Activated CD4-positive, alpha-beta memory T cell treated with anti-CD3 and anti-CD28 coated beads, Interleukin-2, amount 10 ng/mL, durations not matched to agents 7 days and 5 days (primary cell): ENCODE measurements at regions not wholly inside any gene's neighbourhood (a gene's known extent, or its start where the extent isn't known, plus 50 kb on each side); places are given as distances from the start of the nearest gene placed in this dataset.

ENCODE experiments used
- CTCF ChIA-PET: fragments of 350-600 bp; sonication (Branson Sonifier 250); formaldehyde crosslinking; loops from one replicate; lab custom pipeline; 2021; ENCODE audit warnings: antibody characterized with exemption, inconsistent platforms; lab: Charles Lee
- POLR2A ChIA-PET: fragments of 350-600 bp; sonication (Branson Sonifier 250); formaldehyde crosslinking; loops from one replicate; lab custom pipeline; 2021; ENCODE audit warnings: antibody characterized with exemption; lab: Charles Lee
- DNase-seq: peaks from one replicate; pipeline ENCODE4 v3.0.0-alpha.2; 2020
- H3K27ac Mint-ChIP-seq: one replicate; pipeline ENCODE4 v1.8.0; 2021; ENCODE audit warnings: mild to moderate bottlenecking, mixed read lengths
- H3K27me3 Mint-ChIP-seq: one replicate; pipeline ENCODE4 v1.8.0; 2021; ENCODE audit warnings: mixed read lengths
- H3K36me3 Mint-ChIP-seq: one replicate; pipeline ENCODE4 v1.8.0; 2021; ENCODE audit warnings: low read depth, mixed read lengths
- H3K4me1 Mint-ChIP-seq: one replicate; pipeline ENCODE4 v1.8.0; 2021; ENCODE audit warnings: mixed read lengths
- H3K4me3 Mint-ChIP-seq: one replicate; pipeline ENCODE4 v1.8.0; 2021; ENCODE audit warnings: mild to moderate bottlenecking, mixed read lengths
- H3K9me3 Mint-ChIP-seq: one replicate; pipeline ENCODE4 v1.8.0; 2021; ENCODE audit warnings: mixed read lengths

DNA sequence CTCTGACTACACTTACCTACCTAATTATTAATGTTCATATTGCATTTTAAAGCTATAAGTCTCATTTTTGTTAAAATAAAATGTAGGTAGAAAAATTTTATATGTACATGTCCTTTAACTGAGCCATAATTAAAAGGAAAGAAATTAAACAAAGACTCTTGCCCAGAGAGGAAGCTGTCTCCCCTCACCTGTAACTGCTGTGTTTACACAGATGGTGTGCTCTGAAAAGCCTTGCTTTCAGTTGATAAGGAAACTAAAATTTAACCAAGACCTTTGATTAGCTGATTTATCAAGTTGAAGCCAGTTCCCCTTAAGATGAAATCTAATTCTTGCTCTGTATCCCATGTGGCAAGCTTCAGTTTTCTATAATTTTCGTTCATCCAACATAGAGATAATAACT lies 213.5 kb downstream of the LYPLAL1 start:
- ChIA-PET CTCF (no interaction called here), POLR2A (no interaction called here)
- Mint-ChIP-seq H3K4me3 (no peak overlapping the region), H3K27ac (no peak overlapping the region), H3K4me1 (peaks cover 6% of the 10 kb centered on the region), H3K27me3 (peaks cover 6% of the 10 kb centered on the region), H3K36me3 (no peaks in the 10 kb centered on the region), H3K9me3 (no peaks in the 10 kb centered on the region)
- no peak for DNase-seq

GRCh38 chr1:219385787-219386427 lies 212.2 kb downstream of the LYPLAL1 start:
- H3K9me3 Mint-ChIP-seq: no peaks in the 10 kb centered on the region
- no peak overlapping the region for H3K4me3 Mint-ChIP-seq
- H3K27ac Mint-ChIP-seq: no peak overlapping the region
- CTCF ChIA-PET: interaction anchor here (1.5 kb wide), 1 partner anchor 1057 kb away, joined by 4 read pairs; no protein-coding TSS in a partner anchor
- peaks cover 6% of the 10 kb centered on the region for H3K27me3 Mint-ChIP-seq
- DNase-seq: no peak
- no peaks in the 10 kb centered on the region for H3K4me1 Mint-ChIP-seq
- H3K36me3 Mint-ChIP-seq: no peaks in the 10 kb centered on the region
- POLR2A ChIA-PET: no interaction called here

GRCh38 chr1:219383281-219383680 lies 209.6 kb downstream of the LYPLAL1 start:
- H3K36me3 Mint-ChIP-seq: no peaks in the 10 kb centered on the region
- no peak for DNase-seq
- peaks cover 2% of the 10 kb centered on the region for H3K27me3 Mint-ChIP-seq
- no peaks in the 10 kb centered on the region for H3K9me3 Mint-ChIP-seq
- no peaks in the 10 kb centered on the region for H3K4me1 Mint-ChIP-seq
- no peak overlapping the region for H3K4me3 Mint-ChIP-seq
- ChIA-PET CTCF (no interaction called here), POLR2A (no interaction called here)
- no peak overlapping the region for H3K27ac Mint-ChIP-seq

DNA sequence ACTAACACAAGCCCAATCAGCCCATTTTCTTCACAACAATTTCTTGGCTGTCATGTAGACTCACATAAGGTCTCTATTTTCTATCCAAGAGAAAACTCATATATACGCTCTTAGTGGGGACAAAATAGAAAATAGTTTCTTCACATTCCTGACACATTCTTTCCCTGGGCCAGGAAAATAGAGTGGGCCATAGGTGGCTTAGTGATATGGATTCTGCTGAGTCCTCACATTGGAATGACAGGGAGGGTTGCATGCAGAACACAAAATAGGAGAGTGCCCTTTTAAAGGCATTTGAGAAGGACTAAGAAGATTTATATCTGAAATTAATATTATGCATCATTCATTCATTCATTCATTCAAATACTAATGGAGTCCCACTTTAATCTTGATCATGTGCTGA lies 207.7 kb downstream of the LYPLAL1 start:
- ChIA-PET POLR2A (no interaction called here), CTCF (interaction anchor here (1.6 kb wide), 1 partner anchor 25 kb away, joined by 3 read pairs; no protein-coding TSS in a partner anchor)
- H3K36me3 Mint-ChIP-seq: no peaks in the 10 kb centered on the region
- no peaks in the 10 kb centered on the region for H3K9me3 Mint-ChIP-seq
- no peak overlapping the region for H3K4me3 Mint-ChIP-seq
- peaks cover 5% of the 10 kb centered on the region for H3K27me3 Mint-ChIP-seq
- H3K4me1 Mint-ChIP-seq: no peaks in the 10 kb centered on the region
- DNase-seq: no peak
- H3K27ac Mint-ChIP-seq: no peak overlapping the region

- no peaks in the 10 kb centered on the region for H3K4me1 Mint-ChIP-seq
- no peak for DNase-seq
- no peak overlapping the region for H3K27ac Mint-ChIP-seq
- ChIA-PET CTCF (no interaction called here), POLR2A (no interaction called here)
- peaks cover 5% of the 10 kb centered on the region for H3K27me3 Mint-ChIP-seq
- H3K4me3 Mint-ChIP-seq: no peak overlapping the region
- no peaks in the 10 kb centered on the region for H3K36me3 Mint-ChIP-seq
- H3K9me3 Mint-ChIP-seq: no peaks in the 10 kb centered on the region
Measured at GRCh38 chr1:219380463-219380862, 206.8 kb downstream of the LYPLAL1 start.

GRCh38 chr1:219379691-219380090 lies 206.0 kb downstream of the LYPLAL1 start:
- DNase-seq: no peak
- Mint-ChIP-seq H3K9me3 (no peaks in the 10 kb centered on the region), H3K27ac (no peak overlapping the region), H3K4me1 (no peaks in the 10 kb centered on the region), H3K4me3 (no peak overlapping the region), H3K27me3 (peaks cover 5% of the 10 kb centered on the region), H3K36me3 (no peaks in the 10 kb centered on the region)
- ChIA-PET CTCF (no interaction called here), POLR2A (no interaction called here)

- Mint-ChIP-seq H3K27ac (no peak overlapping the region), H3K4me3 (no peak overlapping the region), H3K4me1 (no peaks in the 10 kb centered on the region), H3K9me3 (no peaks in the 10 kb centered on the region), H3K27me3 (peaks cover 5% of the 10 kb centered on the region), H3K36me3 (no peaks in the 10 kb centered on the region)
- no peak for DNase-seq
- ChIA-PET CTCF (no interaction called here), POLR2A (no interaction called here)
Measured at GRCh38 chr1:219374636-219375035, 201.0 kb downstream of the LYPLAL1 start.

DNA sequence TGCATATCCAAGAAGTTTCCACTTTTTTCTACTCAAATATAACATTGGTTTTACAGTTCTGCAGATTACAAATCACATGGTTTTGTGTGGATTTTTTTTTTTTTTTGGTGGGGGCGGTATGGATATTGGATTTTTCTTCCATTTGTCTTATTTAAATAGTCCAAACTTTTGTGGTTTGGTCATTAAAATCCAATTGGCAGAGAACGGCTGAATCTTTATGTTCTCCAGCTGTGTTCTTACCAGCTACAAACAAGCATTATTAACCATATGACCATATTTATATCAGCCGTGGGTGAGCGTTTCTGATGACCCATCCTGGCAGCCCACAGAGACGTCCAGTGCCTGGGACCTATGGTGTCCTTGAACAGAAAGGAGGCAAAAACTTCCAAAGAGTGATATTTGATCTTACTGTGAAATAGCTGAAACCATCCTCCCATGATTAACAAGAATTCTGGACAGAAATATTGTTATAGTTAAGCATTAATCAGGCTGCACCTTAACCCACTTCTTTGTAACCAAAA lies 200.4 kb downstream of the LYPLAL1 start:
- H3K36me3 Mint-ChIP-seq: no peaks in the 10 kb centered on the region
- no peak overlapping the region for H3K4me3 Mint-ChIP-seq
- H3K9me3 Mint-ChIP-seq: no peaks in the 10 kb centered on the region
- ChIA-PET CTCF (no interaction called here), POLR2A (no interaction called here)
- peaks cover 5% of the 10 kb centered on the region for H3K27me3 Mint-ChIP-seq
- no peak for DNase-seq
- H3K4me1 Mint-ChIP-seq: no peaks in the 10 kb centered on the region
- H3K27ac Mint-ChIP-seq: no peak overlapping the region

DNA sequence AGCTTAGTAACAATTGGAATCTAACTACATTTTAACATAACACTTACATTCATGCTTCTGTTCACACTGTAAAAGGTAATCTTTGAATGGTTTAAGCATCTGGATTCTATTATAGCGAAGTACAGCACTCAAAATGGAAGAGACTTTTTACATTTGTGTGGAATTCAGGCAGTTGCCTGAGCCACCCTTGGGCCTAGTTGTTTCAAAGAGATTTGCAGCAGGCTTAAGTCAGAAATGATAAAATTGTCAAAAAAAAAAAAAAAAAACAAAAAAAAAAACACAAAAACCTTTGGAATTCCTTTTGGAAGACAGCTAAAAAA lies 199.9 kb downstream of the LYPLAL1 start:
- ChIA-PET POLR2A (no interaction called here), CTCF (no interaction called here)
- H3K36me3 Mint-ChIP-seq: no peaks in the 10 kb centered on the region
- H3K4me1 Mint-ChIP-seq: no peaks in the 10 kb centered on the region
- no peaks in the 10 kb centered on the region for H3K9me3 Mint-ChIP-seq
- peaks cover 5% of the 10 kb centered on the region for H3K27me3 Mint-ChIP-seq
- H3K4me3 Mint-ChIP-seq: no peak overlapping the region
- H3K27ac Mint-ChIP-seq: no peak overlapping the region
- DNase-seq: no peak

DNA sequence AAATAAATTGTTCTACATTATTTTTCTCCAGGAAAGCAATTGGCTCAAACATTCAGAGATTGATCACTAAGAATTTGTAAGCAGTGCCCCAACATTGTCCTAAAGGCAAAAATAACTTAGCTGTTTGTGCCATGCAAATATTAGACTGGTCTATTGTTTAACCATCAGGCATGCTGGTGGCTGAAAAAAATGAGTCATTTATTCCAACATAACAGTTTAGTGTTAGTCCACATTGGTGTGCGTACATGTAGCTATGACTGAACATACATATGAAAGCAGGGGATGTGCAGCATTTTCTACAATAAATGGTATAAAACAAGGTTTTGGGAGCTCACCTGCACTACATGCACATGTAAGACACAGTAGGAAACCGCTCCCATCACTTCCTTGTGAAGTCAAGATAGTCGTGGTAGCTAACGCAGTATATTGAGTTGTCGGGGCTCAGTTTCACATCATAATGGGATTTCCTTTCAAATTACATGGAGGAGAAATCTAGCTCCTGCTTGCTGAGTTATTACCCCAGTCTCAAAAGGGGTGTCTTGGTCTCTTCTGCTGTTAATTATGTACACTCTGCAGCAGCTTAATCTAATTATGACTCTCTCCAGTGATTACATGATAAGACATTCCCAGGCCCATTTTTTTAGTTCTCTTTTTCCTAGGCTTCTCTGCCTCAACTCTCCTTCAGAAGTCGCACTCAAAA lies 199.4 kb downstream of the LYPLAL1 start:
- no peak overlapping the region for H3K4me3 Mint-ChIP-seq
- no peaks in the 10 kb centered on the region for H3K9me3 Mint-ChIP-seq
- no peaks in the 10 kb centered on the region for H3K36me3 Mint-ChIP-seq
- POLR2A ChIA-PET: no interaction called here
- no peak overlapping the region for H3K27ac Mint-ChIP-seq
- H3K4me1 Mint-ChIP-seq: no peaks in the 10 kb centered on the region
- no peak for DNase-seq
- CTCF ChIA-PET: no interaction called here
- H3K27me3 Mint-ChIP-seq: peaks cover 5% of the 10 kb centered on the region

GRCh38 chr1:219371471-219371870 lies 197.8 kb downstream of the LYPLAL1 start:
- no peak overlapping the region for H3K4me3 Mint-ChIP-seq
- POLR2A ChIA-PET: no interaction called here
- no peaks in the 10 kb centered on the region for H3K27me3 Mint-ChIP-seq
- no peaks in the 10 kb centered on the region for H3K9me3 Mint-ChIP-seq
- no peak for DNase-seq
- CTCF ChIA-PET: no interaction called here
- H3K4me1 Mint-ChIP-seq: no peaks in the 10 kb centered on the region
- no peaks in the 10 kb centered on the region for H3K36me3 Mint-ChIP-seq
- H3K27ac Mint-ChIP-seq: no peak overlapping the region

DNA sequence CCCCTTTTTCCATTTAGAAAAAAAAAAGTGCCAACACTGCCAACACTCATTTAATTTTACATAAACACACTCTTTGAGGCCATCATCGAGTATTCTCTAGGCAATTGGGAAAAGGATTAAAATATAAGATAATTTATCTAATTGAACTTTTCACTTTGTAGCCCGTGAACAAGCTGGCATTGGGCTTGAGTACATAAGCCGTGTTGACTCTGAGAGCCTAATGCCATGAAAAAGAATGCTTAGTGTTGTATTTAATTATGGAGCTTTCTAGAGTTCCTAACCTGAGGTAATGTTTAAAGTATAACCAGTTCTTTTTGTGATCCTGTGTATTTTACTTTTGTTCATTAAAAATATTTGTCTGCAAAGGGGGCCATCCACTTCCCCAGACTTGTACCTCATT lies 193.8 kb downstream of the LYPLAL1 start:
- POLR2A ChIA-PET: no interaction called here
- CTCF ChIA-PET: no interaction called here
- H3K27me3 Mint-ChIP-seq: no peaks in the 10 kb centered on the region
- H3K4me1 Mint-ChIP-seq: no peaks in the 10 kb centered on the region
- no peak overlapping the region for H3K27ac Mint-ChIP-seq
- no peak for DNase-seq
- no peaks in the 10 kb centered on the region for H3K36me3 Mint-ChIP-seq
- no peak overlapping the region for H3K4me3 Mint-ChIP-seq
- no peaks in the 10 kb centered on the region for H3K9me3 Mint-ChIP-seq

GRCh38 chr1:219365451-219365850 lies 191.8 kb downstream of the LYPLAL1 start:
- Mint-ChIP-seq H3K27me3 (no peaks in the 10 kb centered on the region), H3K4me1 (no peaks in the 10 kb centered on the region), H3K27ac (no peak overlapping the region), H3K9me3 (no peaks in the 10 kb centered on the region), H3K36me3 (no peaks in the 10 kb centered on the region), H3K4me3 (no peak overlapping the region)
- DNase-seq: no peak
- ChIA-PET POLR2A (no interaction called here), CTCF (no interaction called here)

DNA sequence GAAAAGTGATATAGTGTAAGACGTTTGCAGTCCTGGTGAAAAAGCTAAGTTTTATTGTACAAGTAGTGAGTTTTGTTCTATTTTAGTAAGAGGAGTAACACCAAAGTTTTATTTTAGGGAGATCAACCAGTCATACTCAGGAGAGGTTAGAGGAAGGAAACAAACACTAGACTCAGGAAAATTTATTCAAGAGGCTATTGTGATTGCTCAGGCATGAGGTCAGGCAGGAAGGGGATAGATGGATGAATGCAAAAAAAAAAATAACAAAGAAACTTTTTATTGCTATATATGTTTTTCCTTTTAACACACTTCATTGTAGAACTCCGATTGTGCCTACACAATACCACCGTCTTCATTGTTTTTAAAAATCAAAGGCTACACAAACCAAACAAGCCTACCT lies 189.0 kb downstream of the LYPLAL1 start:
- POLR2A ChIA-PET: no interaction called here
- Mint-ChIP-seq H3K9me3 (no peaks in the 10 kb centered on the region), H3K4me1 (no peaks in the 10 kb centered on the region), H3K36me3 (no peaks in the 10 kb centered on the region), H3K27ac (no peak overlapping the region), H3K27me3 (no peaks in the 10 kb centered on the region), H3K4me3 (no peak overlapping the region)
- no peak for DNase-seq
- CTCF ChIA-PET: no interaction called here
